ENCODE measurements at regions not wholly inside any gene's neighbourhood (a gene's known extent, or its start where the extent isn't known, plus 50 kb on each side); places are given as distances from the start of the nearest gene placed in this dataset.

GRCh38 chr18:10064267-10064666, 150.5 kb downstream of the VAPA start:
- no peak for TF ChIP-seq CTCF (IDR thresholded peaks at IDR 0.05)
- no peak for TF ChIP-seq POLR2A (IDR thresholded peaks at IDR 0.05)
- TF ChIP-seq POLR2AphosphoS5 (IDR thresholded peaks at IDR 0.05) = no peak

Measured in breast epithelium (tissue), 3 donors.